NCI-H1105 (cell line): ENCODE measurements at regions not wholly inside any gene's neighbourhood (a gene's known extent, or its start where the extent isn't known, plus 50 kb on each side); places are given as distances from the start of the nearest gene placed in this dataset.

Source experiments
- DNase-seq: peaks from one replicate; lab custom pipeline; 2025; lab: John Stamatoyannopoulos, UW

GRCh38 chr2:82690757-82691411 is 1768.2 kb downstream of the SUCLG1 start:
- DNase-seq = no peak

GRCh38 chr2:82675186-82675585 is 1783.9 kb downstream of the SUCLG1 start:
- no peak for DNase-seq

GRCh38 chr2:82674652-82675051 is 1784.4 kb downstream of the SUCLG1 start:
- DNase-seq = no peak

GRCh38 chr2:82667491-82667890 is 1791.6 kb downstream of the SUCLG1 start:
- no peak for DNase-seq

- no peak for DNase-seq
These were observed 1793.4 kb downstream of the SUCLG1 start for GRCh38 chr2:82665691-82666090.

- no peak for DNase-seq
These were observed 1802.0 kb downstream of the SUCLG1 start for GRCh38 chr2:82657106-82657505.

GRCh38 chr2:82656420-82656819 is 1802.7 kb downstream of the SUCLG1 start:
- DNase-seq = no peak

GRCh38 chr2:82652117-82652516 is 1807.0 kb downstream of the SUCLG1 start:
- no peak for DNase-seq

- DNase-seq = no peak
These were observed 1809.0 kb downstream of the SUCLG1 start for GRCh38 chr2:82650038-82650437.

GRCh38 chr2:82641598-82642180 is 1817.4 kb downstream of the SUCLG1 start:
- DNase-seq = no peak

- no peak for DNase-seq
These were observed 1822.6 kb downstream of the SUCLG1 start for GRCh38 chr2:82636402-82637020.

GRCh38 chr2:82599021-82599420 is 1860.1 kb downstream of the SUCLG1 start:
- no peak for DNase-seq

- DNase-seq = no peak
These were observed 1862.5 kb downstream of the SUCLG1 start for GRCh38 chr2:82596581-82596980.

GRCh38 chr2:82591718-82592117 is 1867.4 kb downstream of the SUCLG1 start:
- DNase-seq = no peak

- no peak for DNase-seq
These were observed 1882.4 kb downstream of the SUCLG1 start for GRCh38 chr2:82576656-82577055.

GRCh38 chr2:82539280-82539621 is 1919.8 kb downstream of the SUCLG1 start:
- no peak for DNase-seq

- DNase-seq = no peak
These were observed 1920.3 kb downstream of the SUCLG1 start for GRCh38 chr2:82538590-82539279.

- no peak for DNase-seq
These were observed 1930.8 kb downstream of the SUCLG1 start for GRCh38 chr2:82528288-82528687.

- DNase-seq = no peak
These were observed 1932.0 kb downstream of the SUCLG1 start for GRCh38 chr2:82527124-82527523.

- no peak for DNase-seq
These were observed 1932.8 kb downstream of the SUCLG1 start for GRCh38 chr2:82526277-82526676.

GRCh38 chr2:82525744-82526143 is 1933.3 kb downstream of the SUCLG1 start:
- DNase-seq = no peak

GRCh38 chr2:82524826-82525225 is 1934.3 kb downstream of the SUCLG1 start:
- DNase-seq = no peak

GRCh38 chr2:82511894-82512293 is 1947.2 kb downstream of the SUCLG1 start:
- no peak for DNase-seq
